ENCODE measurements at regions not wholly inside any gene's neighbourhood (a gene's known extent, or its start where the extent isn't known, plus 50 kb on each side); places are given as distances from the start of the nearest gene placed in this dataset.

GRCh38 chr2:176691471-176691870 is 422.2 kb downstream of the MTX2 start:
- Histone ChIP-seq H3K4me3 (replicated peaks in 1 of 3; ENCODE audit: insufficient read depth in 1 of 3, low read depth in 2 of 3, low read length in 3 of 3) (no peak overlapping the region), H3K27ac (ENCODE audit: extremely low read length, insufficient read depth, low read length) (no peak overlapping the region), H3K36me3 (replicated peaks in 1 of 2; ENCODE audit: control insufficient read depth in 1 of 2, insufficient read depth in 2 of 2, low read length in 2 of 2) (no peaks in the 10 kb centered on the region), H3K4me1 (ENCODE audit: insufficient read depth, low read length) (no peaks in the 10 kb centered on the region), H3K9me3 (ENCODE audit: low read length) (no peaks in the 10 kb centered on the region), H4K20me1 (ENCODE audit: insufficient read depth, low read length) (no peaks in the 10 kb centered on the region), H3K9ac (ENCODE audit: insufficient read depth, low read depth, low read length) (no peak overlapping the region), H2AFZ (ENCODE audit: low read length) (no peak overlapping the region), H3K27me3 (ENCODE audit: control insufficient read depth in 1 of 2, insufficient read depth in 2 of 2, low read length in 2 of 2) (no peaks in the 10 kb centered on the region; a peak in 1 of 5 replicates), H3K4me2 (ENCODE audit: low read depth, low read length) (no peak overlapping the region), H3K79me2 (ENCODE audit: insufficient read depth, low read length) (no peaks in the 10 kb centered on the region)
- ATAC-seq: no peak
- BruUV-seq (replicated peaks): no TSS peak
- 0% methylated on average over 2 of the region's 2 CpGs for WGBS (ENCODE audit: low lambda C conversion rate)
- DNase-seq (ENCODE audit: low spot score): no peak
- intact Hi-C loops (cut with micrococcal nuclease; ENCODE audit: unreplicated experiment): no loop called here
- in situ Hi-C loops (cut with HindIII; ENCODE audit: extremely low pct_ligation_motif_present, low pct_unique_long_range_greater_than_20kb): no loop called here
- ChIA-PET CTCF (ENCODE audit: low intra/inter-chr PET ratio, low total read pairs) (no interaction called here), POLR2A (no interaction called here)
- FAIRE-seq: no peak
- TF ChIP-seq ZFP91 (CRISPR knock-in tag; IDR thresholded peaks at IDR 0.05; ENCODE audit: borderline replicate concordance) (no peak), ZBTB26 (CRISPR knock-in tag; IDR thresholded peaks at IDR 0.05; ENCODE audit: borderline replicate concordance) (no peak), HNF1A (IDR thresholded peaks at IDR 0.05; ENCODE audit: low read depth) (no peak), HNF1A (CRISPR knock-in tag; IDR thresholded peaks at IDR 0.05; ENCODE audit: borderline replicate concordance) (no peak), CCAR2 (optimal IDR thresholded peaks at IDR 0.05; ENCODE audit: low read depth, low read length) (no peak), TFDP2 (CRISPR knock-in tag; IDR thresholded peaks at IDR 0.05) (no peak), NFATC3 (CRISPR knock-in tag; IDR thresholded peaks at IDR 0.05) (no peak), ZNF7 (CRISPR knock-in tag; IDR thresholded peaks at IDR 0.05) (no peak), HES4 (CRISPR knock-in tag; IDR thresholded peaks at IDR 0.05; ENCODE audit: borderline replicate concordance) (no peak), PRDM10 (CRISPR knock-in tag; IDR thresholded peaks at IDR 0.05; ENCODE audit: low read depth) (no peak), ZNF879 (CRISPR knock-in tag; IDR thresholded peaks at IDR 0.05) (no peak), ZNF431 (CRISPR knock-in tag; IDR thresholded peaks at IDR 0.05; ENCODE audit: borderline replicate concordance, low read depth) (no peak), MXI1 (IDR thresholded peaks at IDR 0.05; ENCODE audit: borderline replicate concordance, low read depth, low read length) (no peak)

Measured in HepG2 (cell line).